Mucosa of rectum (tissue), 2 donors: ENCODE measurements at regions not wholly inside any gene's neighbourhood (a gene's known extent, or its start where the extent isn't known, plus 50 kb on each side); places are given as distances from the start of the nearest gene placed in this dataset.

ENCODE experiments used
- H3K27ac ChIP-seq, 2 donors: one replicate each; pipeline ENCODE4 v1.7.0; 2013; ENCODE audit warnings: inconsistent platforms in 2 of 2, low read depth in 2 of 2, low read length in 2 of 2
- H3K27me3 ChIP-seq, 2 donors: one replicate each; pipeline ENCODE4 v1.7.0; 2013; ENCODE audit warnings: low read length in 2 of 2; ENCODE audit not compliant: control insufficient read depth in 2 of 2, insufficient read depth in 2 of 2
- H3K36me3 ChIP-seq, 2 donors: one replicate each; pipeline ENCODE4 v1.7.0; 2013; ENCODE audit warnings: low read length in 2 of 2; ENCODE audit not compliant: control insufficient read depth in 2 of 2, insufficient read depth in 2 of 2
- H3K4me1 ChIP-seq, 2 donors: one replicate each; pipeline ENCODE4 v1.7.0; 2013; ENCODE audit warnings: low read length in 2 of 2, mild to moderate bottlenecking in 1 of 2; ENCODE audit not compliant: control insufficient read depth in 2 of 2, insufficient read depth in 2 of 2
- H3K4me3 ChIP-seq, 2 donors: one replicate each; pipeline ENCODE4 v1.7.0; 2013; ENCODE audit warnings: low read length in 2 of 2
- H3K9ac ChIP-seq, 2 donors: one replicate each; pipeline ENCODE4 v1.7.0; 2013; ENCODE audit warnings: low read length in 2 of 2, low read depth in 1 of 2, mild to moderate bottlenecking in 1 of 2
- H3K9me3 ChIP-seq, 2 donors: one replicate each; pipeline ENCODE4 v1.7.0; 2013; ENCODE audit warnings: low read length in 2 of 2; ENCODE audit not compliant: control insufficient read depth in 2 of 2
- donor health status: healthy.
- donor health status: Normal muscosa, but diverticular disease.

- Histone ChIP-seq H3K9me3 (no peaks in the 10 kb centered on the region), H3K36me3 (no peaks in the 10 kb centered on the region), H3K27ac (no peak overlapping the region), H3K4me1 (no peaks in the 10 kb centered on the region), H3K27me3 (no peaks in the 10 kb centered on the region), H3K9ac (no peak overlapping the region), H3K4me3 (no peak overlapping the region)
Observed at GRCh38 chr3:160061525-160061924, 72.9 kb downstream of the IL12A start.

- Histone ChIP-seq H3K4me1 (no peaks in the 10 kb centered on the region), H3K9ac (no peak overlapping the region), H3K9me3 (no peaks in the 10 kb centered on the region), H3K27ac (no peak overlapping the region), H3K4me3 (no peak overlapping the region), H3K27me3 (no peaks in the 10 kb centered on the region), H3K36me3 (no peaks in the 10 kb centered on the region)
Observed at GRCh38 chr3:160065282-160065681, 76.6 kb downstream of the IL12A start.

GRCh38 chr3:160065786-160066185, 77.2 kb downstream of the IL12A start:
- Histone ChIP-seq H3K4me1 (no peaks in the 10 kb centered on the region), H3K36me3 (no peaks in the 10 kb centered on the region), H3K27me3 (no peaks in the 10 kb centered on the region), H3K4me3 (no peak overlapping the region), H3K9ac (no peak overlapping the region), H3K9me3 (no peaks in the 10 kb centered on the region), H3K27ac (no peak overlapping the region)

GRCh38 chr3:160069986-160070385, 81.4 kb downstream of the IL12A start:
- Histone ChIP-seq H3K4me3 (no peak overlapping the region), H3K4me1 (no peaks in the 10 kb centered on the region), H3K27me3 (no peaks in the 10 kb centered on the region), H3K9me3 (no peaks in the 10 kb centered on the region), H3K9ac (no peak overlapping the region), H3K36me3 (no peaks in the 10 kb centered on the region), H3K27ac (no peak overlapping the region)

GRCh38 chr3:160076519-160076918, 87.9 kb downstream of the IL12A start:
- Histone ChIP-seq H3K9me3 (no peaks in the 10 kb centered on the region), H3K27ac (no peak overlapping the region), H3K27me3 (no peaks in the 10 kb centered on the region), H3K9ac (no peak overlapping the region), H3K4me3 (no peak overlapping the region), H3K4me1 (no peaks in the 10 kb centered on the region), H3K36me3 (no peaks in the 10 kb centered on the region)

- H3K9ac ChIP-seq, result no peak overlapping the region
- H3K4me3 ChIP-seq, result no peak overlapping the region
- H3K36me3 ChIP-seq, result no peaks in the 10 kb centered on the region
- no peaks in the 10 kb centered on the region for H3K4me1 ChIP-seq
- no peaks in the 10 kb centered on the region for H3K9me3 ChIP-seq
- no peak overlapping the region for H3K27ac ChIP-seq
- no peaks in the 10 kb centered on the region for H3K27me3 ChIP-seq
Observed at GRCh38 chr3:160078533-160078932, 89.9 kb downstream of the IL12A start.

- Histone ChIP-seq H3K4me3 (no peak overlapping the region), H3K27ac (no peak overlapping the region), H3K36me3 (no peaks in the 10 kb centered on the region), H3K9ac (no peak overlapping the region), H3K27me3 (no peaks in the 10 kb centered on the region), H3K4me1 (no peaks in the 10 kb centered on the region), H3K9me3 (no peaks in the 10 kb centered on the region)
Observed at GRCh38 chr3:160081958-160082533, 93.4 kb downstream of the IL12A start.

- Histone ChIP-seq H3K27me3 (no peaks in the 10 kb centered on the region), H3K9me3 (no peaks in the 10 kb centered on the region), H3K4me1 (no peaks in the 10 kb centered on the region), H3K27ac (no peak overlapping the region), H3K4me3 (no peak overlapping the region), H3K36me3 (no peaks in the 10 kb centered on the region), H3K9ac (no peak overlapping the region)
Observed at GRCh38 chr3:160084998-160085397, 96.4 kb downstream of the IL12A start.

GRCh38 chr3:160088492-160089137, 100.0 kb downstream of the IL12A start:
- Histone ChIP-seq H3K27ac (no peak overlapping the region), H3K36me3 (no peaks in the 10 kb centered on the region), H3K9me3 (no peaks in the 10 kb centered on the region), H3K4me3 (no peak overlapping the region), H3K27me3 (no peaks in the 10 kb centered on the region), H3K9ac (no peak overlapping the region), H3K4me1 (no peaks in the 10 kb centered on the region)

GRCh38 chr3:160090653-160091052, 102.0 kb downstream of the IL12A start:
- H3K4me3 ChIP-seq, result no peak overlapping the region
- H3K9me3 ChIP-seq, result no peaks in the 10 kb centered on the region
- no peak overlapping the region for H3K27ac ChIP-seq
- no peak overlapping the region for H3K9ac ChIP-seq
- H3K4me1 ChIP-seq, result no peaks in the 10 kb centered on the region
- H3K27me3 ChIP-seq, result no peaks in the 10 kb centered on the region
- H3K36me3 ChIP-seq, result no peaks in the 10 kb centered on the region
